GM12873 (cell line): ENCODE measurements at regions not wholly inside any gene's neighbourhood (a gene's known extent, or its start where the extent isn't known, plus 50 kb on each side); places are given as distances from the start of the nearest gene placed in this dataset.

ENCODE experiments used
- CTCF ChIP-seq: IDR thresholded peaks from 2 replicates; pipeline ENCODE4 v1.5.1; 2012; ENCODE audit warnings: low read depth, mild to moderate bottlenecking, moderate library complexity, low read length, control low read depth; ENCODE audit not compliant: insufficient read depth; ENCODE audit errors: missing control alignments

- no peak for TF ChIP-seq CTCF
These were observed 442.4 kb upstream of the PLXNA2 start for GRCh38 chr1:208686592-208686991.

GRCh38 chr1:208688656-208689315 lies 444.6 kb upstream of the PLXNA2 start:
- no peak for TF ChIP-seq CTCF

GRCh38 chr1:208691012-208691411 lies 446.8 kb upstream of the PLXNA2 start:
- no peak for TF ChIP-seq CTCF

DNA sequence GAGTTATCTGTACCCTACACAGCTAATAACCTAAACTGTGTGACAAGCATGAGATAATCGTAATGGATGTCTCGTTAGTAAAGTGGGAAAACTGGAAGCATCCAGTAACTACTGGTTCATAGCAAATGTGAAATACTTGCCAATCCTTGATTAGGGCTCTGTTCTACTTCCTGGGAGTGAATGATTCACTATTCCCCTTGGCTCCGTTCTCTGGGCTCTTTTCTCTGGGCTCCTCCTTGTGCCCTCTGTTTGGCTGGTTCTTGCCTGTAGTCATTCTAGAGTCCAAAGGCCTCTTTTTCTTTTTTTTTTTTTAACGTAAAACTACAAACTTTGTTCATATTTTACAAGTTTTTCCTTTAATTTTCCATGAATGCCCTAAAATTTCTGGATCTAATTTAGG lies 465.8 kb upstream of the PLXNA2 start:
- no peak for TF ChIP-seq CTCF

DNA sequence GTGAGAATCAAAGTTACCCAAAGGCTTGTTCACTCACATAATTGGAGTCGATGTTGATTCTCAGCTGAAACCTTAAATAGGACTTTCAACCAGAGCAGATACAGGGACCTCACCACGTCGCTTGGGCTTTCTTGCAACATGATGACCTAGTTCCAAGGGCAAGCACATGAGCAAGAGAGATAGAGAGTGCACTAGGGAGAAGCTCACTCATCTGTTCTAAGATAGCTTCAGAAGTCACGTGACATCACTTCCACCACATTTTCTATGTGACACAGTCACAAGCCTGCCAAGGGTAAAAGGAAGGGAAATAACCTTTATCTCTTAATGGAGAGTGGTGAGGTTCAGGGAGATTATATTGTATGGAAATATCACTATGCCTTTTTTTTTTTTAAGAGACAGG lies 470.1 kb upstream of the PLXNA2 start:
- no peak for TF ChIP-seq CTCF

- no peak for TF ChIP-seq CTCF
These were observed 473.3 kb upstream of the PLXNA2 start for GRCh38 chr1:208717525-208717924.

DNA sequence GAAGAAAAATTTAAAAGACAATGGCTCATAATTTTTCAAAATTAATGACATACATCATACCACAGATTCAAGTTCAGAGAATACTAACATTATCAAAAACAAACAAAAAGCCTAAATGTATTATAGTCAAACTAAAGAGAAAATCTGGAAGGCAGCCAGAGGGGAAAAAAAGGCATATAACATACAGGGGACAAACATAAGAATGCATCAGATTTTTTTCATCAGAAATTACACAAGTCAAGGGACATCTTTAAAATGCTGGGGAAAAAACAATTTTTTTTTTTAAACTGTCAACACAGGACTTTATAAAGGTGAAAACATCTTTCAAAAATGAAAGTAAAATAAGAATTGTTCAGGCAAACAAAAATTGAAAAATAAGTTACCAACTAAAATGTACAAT lies 478.4 kb upstream of the PLXNA2 start:
- TF ChIP-seq CTCF, result no peak

DNA sequence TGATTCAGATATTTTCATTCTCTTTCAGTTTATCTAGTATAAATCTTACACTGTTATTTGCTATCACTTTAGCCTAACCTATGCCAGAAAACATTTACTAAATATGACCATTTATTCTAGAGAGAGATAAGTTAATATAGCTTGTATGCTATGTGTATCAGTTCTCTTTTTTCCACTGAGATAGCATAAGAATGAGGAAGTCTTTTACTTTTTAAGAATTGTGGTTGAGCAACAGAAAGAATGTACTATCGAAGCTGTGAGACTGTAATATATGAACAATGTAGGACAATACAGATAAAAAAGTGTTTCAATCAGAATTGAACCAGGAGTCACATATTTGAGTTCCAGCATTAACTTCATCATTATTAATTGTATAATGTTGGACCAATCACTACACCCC lies 479.9 kb upstream of the PLXNA2 start:
- TF ChIP-seq CTCF, result no peak
